ENCODE measurements at regions not wholly inside any gene's neighbourhood (a gene's known extent, or its start where the extent isn't known, plus 50 kb on each side); places are given as distances from the start of the nearest gene placed in this dataset.

GRCh38 chr12:107567876-107568619, 117.6 kb upstream of the PWP1 start:
- DNase-seq, result no peak

GRCh38 chr12:107568718-107569117, 116.9 kb upstream of the PWP1 start:
- DNase-seq, result no peak

- DNase-seq, result no peak
These were observed 114.9 kb upstream of the PWP1 start for GRCh38 chr12:107570721-107571120.

- DNase-seq, result no peak
These were observed 114.1 kb upstream of the PWP1 start for GRCh38 chr12:107571492-107571891.

- DNase-seq, result no peak
These were observed 110.9 kb upstream of the PWP1 start for GRCh38 chr12:107574691-107575090.

GRCh38 chr12:107580750-107581618, 104.6 kb upstream of the PWP1 start:
- DNase-seq, result no peak

- no peak for DNase-seq
These were observed 104.0 kb upstream of the PWP1 start for GRCh38 chr12:107581619-107582015.

GRCh38 chr12:107583551-107583950, 102.0 kb upstream of the PWP1 start:
- DNase-seq, result no peak

GRCh38 chr12:107584563-107584962, 101.0 kb upstream of the PWP1 start:
- DNase-seq, result no peak

GRCh38 chr12:107586256-107586970, 99.2 kb upstream of the PWP1 start:
- DNase-seq, result no peak

GRCh38 chr12:107590413-107590812, 95.2 kb upstream of the PWP1 start:
- DNase-seq, result no peak

GRCh38 chr12:107590814-107591375, 94.7 kb upstream of the PWP1 start:
- no peak for DNase-seq

- DNase-seq, result no peak
These were observed 91.8 kb upstream of the PWP1 start for GRCh38 chr12:107593713-107594381.

GRCh38 chr12:107594995-107595394, 90.6 kb upstream of the PWP1 start:
- no peak for DNase-seq

GRCh38 chr12:107597695-107598410, 87.7 kb upstream of the PWP1 start:
- no peak for DNase-seq

- DNase-seq, result no peak
These were observed 86.7 kb upstream of the PWP1 start for GRCh38 chr12:107598906-107599305.

- DNase-seq, result no peak
These were observed 84.9 kb upstream of the PWP1 start for GRCh38 chr12:107600581-107601144.

- no peak for DNase-seq
These were observed 83.2 kb upstream of the PWP1 start for GRCh38 chr12:107602446-107602845.

- peak; percentile 4 for DNase-seq
These were observed 80.3 kb upstream of the PWP1 start for GRCh38 chr12:107605293-107605692.

GRCh38 chr12:107607464-107608392, 77.9 kb upstream of the PWP1 start:
- DNase-seq, result peak; percentile 84
